ENCODE measurements at regions not wholly inside any gene's neighbourhood (a gene's known extent, or its start where the extent isn't known, plus 50 kb on each side); places are given as distances from the start of the nearest gene placed in this dataset.

- H2BK120ac ChIP-seq (ENCODE audit: low read depth, low read length): no peak overlapping the region
- no peaks in the 10 kb centered on the region for H3K27me3 ChIP-seq (ENCODE audit: control insufficient read depth in 3 of 3, insufficient read depth in 3 of 3, low read depth in 1 of 3, low read length in 3 of 3)
- no peak for DNase-seq (ENCODE audit: low spot score)
- H2BK5ac ChIP-seq (ENCODE audit: low read length): no peak overlapping the region
- no peak overlapping the region for H4K91ac ChIP-seq (ENCODE audit: low read depth, low read length, poor library complexity)
- H3K4me3 ChIP-seq (ENCODE audit: low read length in 2 of 2): no peak overlapping the region
- WGBS, 2 donors (ENCODE audit: extremely low coverage in 2 of 2, insufficient read length in 2 of 2, insufficient replicate concordance in 1 of 2): no CpG with 5 or more reads among the region's 5 CpGs
- no peak overlapping the region for H2BK15ac ChIP-seq (ENCODE audit: low read length)
- H2AK5ac ChIP-seq (ENCODE audit: low read depth, low read length): no peak overlapping the region
- no peak overlapping the region for H3K14ac ChIP-seq (ENCODE audit: low read length)
- no peak overlapping the region for H3K4me2 ChIP-seq (ENCODE audit: insufficient read depth, low read length, poor library complexity, severe bottlenecking)
- H3K27ac ChIP-seq (replicated peaks; ENCODE audit: low read length): no peak overlapping the region
- H2BK12ac ChIP-seq (ENCODE audit: low read length): no peak overlapping the region
- H3K79me1 ChIP-seq (ENCODE audit: low read depth, low read length): no peaks in the 10 kb centered on the region
- no peaks in the 10 kb centered on the region for H3K4me1 ChIP-seq (ENCODE audit: control insufficient read depth in 2 of 2, insufficient read depth in 1 of 2, low read depth in 1 of 2, low read length in 2 of 2)
- no peak overlapping the region for H3K18ac ChIP-seq (ENCODE audit: low read length)
- H3K9me3 ChIP-seq (replicated peaks in 1 of 2; ENCODE audit: control insufficient read depth in 2 of 2, insufficient read depth in 1 of 2, low read depth in 1 of 2, low read length in 2 of 2): no peaks in the 10 kb centered on the region
- no peak overlapping the region for H3K9ac ChIP-seq (ENCODE audit: low read depth, low read length, poor library complexity)
- no peak overlapping the region for H2AFZ ChIP-seq (ENCODE audit: low read length)
- H3K36me3 ChIP-seq (replicated peaks in 1 of 2; ENCODE audit: control insufficient read depth in 2 of 2, insufficient read depth in 2 of 2, low read length in 2 of 2): no peaks in the 10 kb centered on the region
- no peak overlapping the region for H3K23ac ChIP-seq (ENCODE audit: low read depth, low read length, poor library complexity)
- H4K8ac ChIP-seq (ENCODE audit: low read depth, low read length): no peak overlapping the region
- no peak overlapping the region for H3K4ac ChIP-seq (ENCODE audit: low read length)
Measured at GRCh38 chr3:117217760-117218316, 508.3 kb downstream of the TUSC7 start.

GRCh38 chr3:117218641-117219048, 509.1 kb downstream of the TUSC7 start:
- H2AK5ac ChIP-seq (ENCODE audit: low read depth, low read length): no peak overlapping the region
- no peaks in the 10 kb centered on the region for H3K36me3 ChIP-seq (replicated peaks in 1 of 2; ENCODE audit: control insufficient read depth in 2 of 2, insufficient read depth in 2 of 2, low read length in 2 of 2)
- WGBS, 2 donors (ENCODE audit: extremely low coverage in 2 of 2, insufficient read length in 2 of 2, insufficient replicate concordance in 1 of 2): no CpG with 5 or more reads among the region's 3 CpGs
- no peak overlapping the region for H3K4me2 ChIP-seq (ENCODE audit: insufficient read depth, low read length, poor library complexity, severe bottlenecking)
- no peak overlapping the region for H3K18ac ChIP-seq (ENCODE audit: low read length)
- H3K4me1 ChIP-seq (ENCODE audit: control insufficient read depth in 2 of 2, insufficient read depth in 1 of 2, low read depth in 1 of 2, low read length in 2 of 2): no peaks in the 10 kb centered on the region
- H2AFZ ChIP-seq (ENCODE audit: low read length): no peak overlapping the region
- H3K4ac ChIP-seq (ENCODE audit: low read length): no peak overlapping the region
- no peak overlapping the region for H2BK5ac ChIP-seq (ENCODE audit: low read length)
- H3K79me1 ChIP-seq (ENCODE audit: low read depth, low read length): no peaks in the 10 kb centered on the region
- no peak overlapping the region for H2BK120ac ChIP-seq (ENCODE audit: low read depth, low read length)
- H2BK12ac ChIP-seq (ENCODE audit: low read length): no peak overlapping the region
- no peak overlapping the region for H3K14ac ChIP-seq (ENCODE audit: low read length)
- no peak overlapping the region for H4K91ac ChIP-seq (ENCODE audit: low read depth, low read length, poor library complexity)
- H2BK15ac ChIP-seq (ENCODE audit: low read length): no peak overlapping the region
- DNase-seq (ENCODE audit: low spot score): no peak
- H3K27ac ChIP-seq (replicated peaks; ENCODE audit: low read length): no peak overlapping the region
- H3K27me3 ChIP-seq (ENCODE audit: control insufficient read depth in 3 of 3, insufficient read depth in 3 of 3, low read depth in 1 of 3, low read length in 3 of 3): no peaks in the 10 kb centered on the region
- H4K8ac ChIP-seq (ENCODE audit: low read depth, low read length): no peak overlapping the region
- H3K9me3 ChIP-seq (replicated peaks in 1 of 2; ENCODE audit: control insufficient read depth in 2 of 2, insufficient read depth in 1 of 2, low read depth in 1 of 2, low read length in 2 of 2): no peaks in the 10 kb centered on the region
- no peak overlapping the region for H3K4me3 ChIP-seq (ENCODE audit: low read length in 2 of 2)
- no peak overlapping the region for H3K23ac ChIP-seq (ENCODE audit: low read depth, low read length, poor library complexity)
- H3K9ac ChIP-seq (ENCODE audit: low read depth, low read length, poor library complexity): no peak overlapping the region

GRCh38 chr3:117219296-117219695, 509.7 kb downstream of the TUSC7 start:
- Histone ChIP-seq H3K4me3 (ENCODE audit: low read length in 2 of 2) (no peak overlapping the region), H2BK15ac (ENCODE audit: low read length) (no peak overlapping the region), H3K4me2 (ENCODE audit: insufficient read depth, low read length, poor library complexity, severe bottlenecking) (no peak overlapping the region), H4K91ac (ENCODE audit: low read depth, low read length, poor library complexity) (no peak overlapping the region), H2BK12ac (ENCODE audit: low read length) (no peak overlapping the region), H3K4me1 (ENCODE audit: control insufficient read depth in 2 of 2, insufficient read depth in 1 of 2, low read depth in 1 of 2, low read length in 2 of 2) (no peaks in the 10 kb centered on the region), H2AK5ac (ENCODE audit: low read depth, low read length) (no peak overlapping the region), H3K27me3 (ENCODE audit: control insufficient read depth in 3 of 3, insufficient read depth in 3 of 3, low read depth in 1 of 3, low read length in 3 of 3) (no peaks in the 10 kb centered on the region), H3K27ac (replicated peaks; ENCODE audit: low read length) (no peak overlapping the region), H3K79me1 (ENCODE audit: low read depth, low read length) (no peaks in the 10 kb centered on the region), H3K23ac (ENCODE audit: low read depth, low read length, poor library complexity) (no peak overlapping the region), H2BK5ac (ENCODE audit: low read length) (no peak overlapping the region), H3K9me3 (replicated peaks in 1 of 2; ENCODE audit: control insufficient read depth in 2 of 2, insufficient read depth in 1 of 2, low read depth in 1 of 2, low read length in 2 of 2) (no peaks in the 10 kb centered on the region), H4K8ac (ENCODE audit: low read depth, low read length) (no peak overlapping the region), H3K9ac (ENCODE audit: low read depth, low read length, poor library complexity) (no peak overlapping the region), H3K36me3 (replicated peaks in 1 of 2; ENCODE audit: control insufficient read depth in 2 of 2, insufficient read depth in 2 of 2, low read length in 2 of 2) (no peaks in the 10 kb centered on the region), H3K14ac (ENCODE audit: low read length) (no peak overlapping the region), H3K4ac (ENCODE audit: low read length) (no peak overlapping the region), H2AFZ (ENCODE audit: low read length) (no peak overlapping the region), H3K18ac (ENCODE audit: low read length) (no peak overlapping the region), H2BK120ac (ENCODE audit: low read depth, low read length) (no peak overlapping the region)
- DNase-seq (ENCODE audit: low spot score): no peak
- no CpG with 5 or more reads among the region's 2 CpGs for WGBS, 2 donors (ENCODE audit: extremely low coverage in 2 of 2, insufficient read length in 2 of 2, insufficient replicate concordance in 1 of 2)

GRCh38 chr3:117226932-117227331, 517.4 kb downstream of the TUSC7 start:
- WGBS, 2 donors (ENCODE audit: extremely low coverage in 2 of 2, insufficient read length in 2 of 2, insufficient replicate concordance in 1 of 2): no CpG with 5 or more reads among the region's 2 CpGs
- H3K14ac ChIP-seq (ENCODE audit: low read length): no peak overlapping the region
- H4K8ac ChIP-seq (ENCODE audit: low read depth, low read length): no peak overlapping the region
- no peak overlapping the region for H3K27ac ChIP-seq (replicated peaks; ENCODE audit: low read length)
- no peak for DNase-seq (ENCODE audit: low spot score)
- peaks cover 0 to 15% of the 10 kb centered on the region in 2 donors for H3K4me1 ChIP-seq (ENCODE audit: control insufficient read depth in 2 of 2, insufficient read depth in 1 of 2, low read depth in 1 of 2, low read length in 2 of 2)
- no peak overlapping the region for H3K4me2 ChIP-seq (ENCODE audit: insufficient read depth, low read length, poor library complexity, severe bottlenecking)
- no peaks in the 10 kb centered on the region for H3K79me1 ChIP-seq (ENCODE audit: low read depth, low read length)
- no peak overlapping the region for H2BK120ac ChIP-seq (ENCODE audit: low read depth, low read length)
- H2BK15ac ChIP-seq (ENCODE audit: low read length): no peak overlapping the region
- H2AFZ ChIP-seq (ENCODE audit: low read length): no peak overlapping the region
- no peaks in the 10 kb centered on the region for H3K9me3 ChIP-seq (replicated peaks in 1 of 2; ENCODE audit: control insufficient read depth in 2 of 2, insufficient read depth in 1 of 2, low read depth in 1 of 2, low read length in 2 of 2)
- no peak overlapping the region for H3K9ac ChIP-seq (ENCODE audit: low read depth, low read length, poor library complexity)
- no peak overlapping the region for H3K4me3 ChIP-seq (ENCODE audit: low read length in 2 of 2)
- no peak overlapping the region for H3K23ac ChIP-seq (ENCODE audit: low read depth, low read length, poor library complexity)
- H3K36me3 ChIP-seq (replicated peaks in 1 of 2; ENCODE audit: control insufficient read depth in 2 of 2, insufficient read depth in 2 of 2, low read length in 2 of 2): no peaks in the 10 kb centered on the region
- no peak overlapping the region for H2BK5ac ChIP-seq (ENCODE audit: low read length)
- no peak overlapping the region for H3K4ac ChIP-seq (ENCODE audit: low read length)
- H2AK5ac ChIP-seq (ENCODE audit: low read depth, low read length): no peak overlapping the region
- H4K91ac ChIP-seq (ENCODE audit: low read depth, low read length, poor library complexity): no peak overlapping the region
- no peaks in the 10 kb centered on the region for H3K27me3 ChIP-seq (ENCODE audit: control insufficient read depth in 3 of 3, insufficient read depth in 3 of 3, low read depth in 1 of 3, low read length in 3 of 3)
- no peak overlapping the region for H2BK12ac ChIP-seq (ENCODE audit: low read length)
- no peak overlapping the region for H3K18ac ChIP-seq (ENCODE audit: low read length)

Measured in neuronal stem cell (in vitro differentiated cells).